ENCODE measurements at regions not wholly inside any gene's neighbourhood (a gene's known extent, or its start where the extent isn't known, plus 50 kb on each side); places are given as distances from the start of the nearest gene placed in this dataset.

- no peaks in the 10 kb centered on the region for H3K27me3 ChIP-seq (ENCODE audit: control insufficient read depth, insufficient read depth, low read length)
- no peak overlapping the region for H3K9ac ChIP-seq (ENCODE audit: low read length)
- no peak overlapping the region for H3K4me3 ChIP-seq (ENCODE audit: low read depth, low read length)
- no peaks in the 10 kb centered on the region for H3K9me3 ChIP-seq (ENCODE audit: control insufficient read depth, insufficient read depth, low read depth, low read length)
- no peak overlapping the region for H3K27ac ChIP-seq (ENCODE audit: low read depth, low read length)
- H3K4me1 ChIP-seq (ENCODE audit: control insufficient read depth, insufficient read depth, low read length): no peaks in the 10 kb centered on the region
- H3K36me3 ChIP-seq (ENCODE audit: control insufficient read depth, insufficient read depth, low read length): no peaks in the 10 kb centered on the region
These were observed 1759.4 kb downstream of the PCDH9 start for GRCh38 chr13:65470781-65471180.

GRCh38 chr13:65468628-65469027 lies 1761.5 kb downstream of the PCDH9 start:
- no peak overlapping the region for H3K9ac ChIP-seq (ENCODE audit: low read length)
- no peaks in the 10 kb centered on the region for H3K9me3 ChIP-seq (ENCODE audit: control insufficient read depth, insufficient read depth, low read depth, low read length)
- H3K4me1 ChIP-seq (ENCODE audit: control insufficient read depth, insufficient read depth, low read length): no peaks in the 10 kb centered on the region

GRCh38 chr13:65461590-65461989 lies 1768.5 kb downstream of the PCDH9 start:
- no peaks in the 10 kb centered on the region for H3K36me3 ChIP-seq (ENCODE audit: control insufficient read depth, insufficient read depth, low read length)
- H3K27ac ChIP-seq (ENCODE audit: low read depth, low read length): no peak overlapping the region; the same call in 1 of the 2 replicates
- H3K9me3 ChIP-seq (ENCODE audit: control insufficient read depth, insufficient read depth, low read depth, low read length): no peaks in the 10 kb centered on the region
- peaks cover 19% of the 10 kb centered on the region; the same call in 1 of the 2 replicates for H3K4me1 ChIP-seq (ENCODE audit: control insufficient read depth, insufficient read depth, low read length)
- no peak overlapping the region for H3K4me3 ChIP-seq (ENCODE audit: low read depth, low read length)
- H3K27me3 ChIP-seq (ENCODE audit: control insufficient read depth, insufficient read depth, low read length): no peaks in the 10 kb centered on the region
- H3K9ac ChIP-seq (ENCODE audit: low read length): no peak overlapping the region

More at GRCh38 chr13:65468628-65469027, 1761.5 kb downstream of the PCDH9 start:
- no peaks in the 10 kb centered on the region for H3K36me3 ChIP-seq (ENCODE audit: control insufficient read depth, insufficient read depth, low read length)
- H3K27me3 ChIP-seq (ENCODE audit: control insufficient read depth, insufficient read depth, low read length): no peaks in the 10 kb centered on the region
- H3K4me3 ChIP-seq (ENCODE audit: low read depth, low read length): no peak overlapping the region
- H3K27ac ChIP-seq (ENCODE audit: low read depth, low read length): no peak overlapping the region

- no peaks in the 10 kb centered on the region for H3K9me3 ChIP-seq (ENCODE audit: control insufficient read depth, insufficient read depth, low read depth, low read length)
- no peaks in the 10 kb centered on the region for H3K27me3 ChIP-seq (ENCODE audit: control insufficient read depth, insufficient read depth, low read length)
- peaks cover 19% of the 10 kb centered on the region; the same call in 1 of the 2 replicates for H3K4me1 ChIP-seq (ENCODE audit: control insufficient read depth, insufficient read depth, low read length)
- H3K27ac ChIP-seq (ENCODE audit: low read depth, low read length): peak overlapping the region; percentile 47; the same call in 1 of the 2 replicates
- no peak overlapping the region for H3K9ac ChIP-seq (ENCODE audit: low read length)
- no peaks in the 10 kb centered on the region for H3K36me3 ChIP-seq (ENCODE audit: control insufficient read depth, insufficient read depth, low read length)
- H3K4me3 ChIP-seq (ENCODE audit: low read depth, low read length): no peak overlapping the region
These were observed 1770.0 kb downstream of the PCDH9 start for GRCh38 chr13:65460136-65460535.

GRCh38 chr13:65456150-65456912 lies 1773.8 kb downstream of the PCDH9 start:
- Histone ChIP-seq H3K36me3 (ENCODE audit: control insufficient read depth, insufficient read depth, low read length) (no peaks in the 10 kb centered on the region), H3K4me1 (ENCODE audit: control insufficient read depth, insufficient read depth, low read length) (peaks cover 13% of the 10 kb centered on the region; the same call in 1 of the 2 replicates), H3K9ac (ENCODE audit: low read length) (no peak overlapping the region), H3K4me3 (ENCODE audit: low read depth, low read length) (no peak overlapping the region), H3K9me3 (ENCODE audit: control insufficient read depth, insufficient read depth, low read depth, low read length) (no peaks in the 10 kb centered on the region), H3K27ac (ENCODE audit: low read depth, low read length) (no peak overlapping the region), H3K27me3 (ENCODE audit: control insufficient read depth, insufficient read depth, low read length) (no peaks in the 10 kb centered on the region)

GRCh38 chr13:65454403-65454802 lies 1775.7 kb downstream of the PCDH9 start:
- Histone ChIP-seq H3K36me3 (ENCODE audit: control insufficient read depth, insufficient read depth, low read length) (no peaks in the 10 kb centered on the region), H3K27ac (ENCODE audit: low read depth, low read length) (no peak overlapping the region), H3K9me3 (ENCODE audit: control insufficient read depth, insufficient read depth, low read depth, low read length) (no peaks in the 10 kb centered on the region), H3K4me3 (ENCODE audit: low read depth, low read length) (no peak overlapping the region), H3K27me3 (ENCODE audit: control insufficient read depth, insufficient read depth, low read length) (no peaks in the 10 kb centered on the region), H3K4me1 (ENCODE audit: control insufficient read depth, insufficient read depth, low read length) (no peaks in the 10 kb centered on the region; the same call in 1 of the 2 replicates), H3K9ac (ENCODE audit: low read length) (no peak overlapping the region)

GRCh38 chr13:65453982-65454381 lies 1776.2 kb downstream of the PCDH9 start:
- Histone ChIP-seq H3K27ac (ENCODE audit: low read depth, low read length) (no peak overlapping the region), H3K4me1 (ENCODE audit: control insufficient read depth, insufficient read depth, low read length) (no peaks in the 10 kb centered on the region), H3K27me3 (ENCODE audit: control insufficient read depth, insufficient read depth, low read length) (no peaks in the 10 kb centered on the region), H3K4me3 (ENCODE audit: low read depth, low read length) (no peak overlapping the region), H3K36me3 (ENCODE audit: control insufficient read depth, insufficient read depth, low read length) (no peaks in the 10 kb centered on the region), H3K9me3 (ENCODE audit: control insufficient read depth, insufficient read depth, low read depth, low read length) (no peaks in the 10 kb centered on the region), H3K9ac (ENCODE audit: low read length) (no peak overlapping the region)

GRCh38 chr13:65445340-65445739 lies 1784.8 kb downstream of the PCDH9 start:
- no peak overlapping the region for H3K4me3 ChIP-seq (ENCODE audit: low read depth, low read length)
- no peaks in the 10 kb centered on the region for H3K4me1 ChIP-seq (ENCODE audit: control insufficient read depth, insufficient read depth, low read length)
- H3K9me3 ChIP-seq (ENCODE audit: control insufficient read depth, insufficient read depth, low read depth, low read length): no peaks in the 10 kb centered on the region
- no peaks in the 10 kb centered on the region for H3K36me3 ChIP-seq (ENCODE audit: control insufficient read depth, insufficient read depth, low read length)
- H3K27me3 ChIP-seq (ENCODE audit: control insufficient read depth, insufficient read depth, low read length): no peaks in the 10 kb centered on the region
- H3K9ac ChIP-seq (ENCODE audit: low read length): no peak overlapping the region
- no peak overlapping the region for H3K27ac ChIP-seq (ENCODE audit: low read depth, low read length)

GRCh38 chr13:65435590-65435989 lies 1794.5 kb downstream of the PCDH9 start:
- Histone ChIP-seq H3K9me3 (ENCODE audit: control insufficient read depth, insufficient read depth, low read depth, low read length) (peaks cover 18% of the 10 kb centered on the region), H3K4me3 (ENCODE audit: low read depth, low read length) (no peak overlapping the region), H3K27ac (ENCODE audit: low read depth, low read length) (no peak overlapping the region), H3K27me3 (ENCODE audit: control insufficient read depth, insufficient read depth, low read length) (no peaks in the 10 kb centered on the region), H3K9ac (ENCODE audit: low read length) (no peak overlapping the region), H3K4me1 (ENCODE audit: control insufficient read depth, insufficient read depth, low read length) (no peaks in the 10 kb centered on the region), H3K36me3 (ENCODE audit: control insufficient read depth, insufficient read depth, low read length) (no peaks in the 10 kb centered on the region)

GRCh38 chr13:65417953-65418352 lies 1812.2 kb downstream of the PCDH9 start:
- Histone ChIP-seq H3K9ac (ENCODE audit: low read length) (no peak overlapping the region), H3K4me1 (ENCODE audit: control insufficient read depth, insufficient read depth, low read length) (0 out of 2 replicates have a peak, but pooled peaks cover 2% of the 10 kb centered on the region), H3K36me3 (ENCODE audit: control insufficient read depth, insufficient read depth, low read length) (no peaks in the 10 kb centered on the region), H3K9me3 (ENCODE audit: control insufficient read depth, insufficient read depth, low read depth, low read length) (no peaks in the 10 kb centered on the region), H3K27me3 (ENCODE audit: control insufficient read depth, insufficient read depth, low read length) (no peaks in the 10 kb centered on the region), H3K27ac (ENCODE audit: low read depth, low read length) (no peak overlapping the region), H3K4me3 (ENCODE audit: low read depth, low read length) (no peak overlapping the region)

GRCh38 chr13:65416784-65417183 lies 1813.4 kb downstream of the PCDH9 start:
- Histone ChIP-seq H3K27ac (ENCODE audit: low read depth, low read length) (no peak overlapping the region), H3K4me3 (ENCODE audit: low read depth, low read length) (no peak overlapping the region), H3K9me3 (ENCODE audit: control insufficient read depth, insufficient read depth, low read depth, low read length) (no peaks in the 10 kb centered on the region), H3K4me1 (ENCODE audit: control insufficient read depth, insufficient read depth, low read length) (0 out of 2 replicates have a peak, but pooled peaks cover 2% of the 10 kb centered on the region), H3K27me3 (ENCODE audit: control insufficient read depth, insufficient read depth, low read length) (no peaks in the 10 kb centered on the region), H3K9ac (ENCODE audit: low read length) (no peak overlapping the region), H3K36me3 (ENCODE audit: control insufficient read depth, insufficient read depth, low read length) (no peaks in the 10 kb centered on the region)
